CD8-positive, alpha-beta memory T cell (primary cell): ENCODE measurements at regions not wholly inside any gene's neighbourhood (a gene's known extent, or its start where the extent isn't known, plus 50 kb on each side); places are given as distances from the start of the nearest gene placed in this dataset.

Experiments
- CTCF ChIA-PET: fragments of 350-600 bp; sonication (Branson Sonifier 250); formaldehyde crosslinking; loops from one replicate; lab custom pipeline; 2021; ENCODE audit warnings: antibody characterized with exemption; lab: Charles Lee
- POLR2A ChIA-PET: fragments of 350-600 bp; sonication (Branson Sonifier 250); formaldehyde crosslinking; loops from one replicate; lab custom pipeline; 2021; ENCODE audit warnings: antibody characterized with exemption; lab: Charles Lee
- DNase-seq, 5 donors: peaks; one replicate each; pipeline versions ENCODE4 v3.0.0 to v3.0.0-alpha.2; 2020 to 2022; ENCODE audit warnings: mixed read lengths in 1 of 5
- H3K27ac ChIP-seq: one replicate; pipeline ENCODE4 v1.7.0; 2013; ENCODE audit warnings: low read depth, mild to moderate bottlenecking, low read length, moderate library complexity
- H3K27me3 ChIP-seq: 2 replicates; pipeline ENCODE4 v1.7.0; 2013; ENCODE audit warnings: low read length, mild to moderate bottlenecking; ENCODE audit not compliant: insufficient read depth, poor library complexity, severe bottlenecking
- H3K36me3 ChIP-seq: 2 replicates; pipeline ENCODE4 v1.7.0; 2013; ENCODE audit warnings: mild to moderate bottlenecking, low read length, moderate library complexity; ENCODE audit not compliant: insufficient read depth
- H3K4me1 ChIP-seq: 2 replicates; pipeline ENCODE4 v1.7.0; 2013; ENCODE audit warnings: mild to moderate bottlenecking, low read length, moderate library complexity; ENCODE audit not compliant: insufficient read depth
- H3K4me3 ChIP-seq: 2 replicates; pipeline ENCODE4 v1.7.0; 2013; ENCODE audit warnings: mild to moderate bottlenecking, low read length
- H3K9me3 ChIP-seq: 2 replicates; pipeline ENCODE4 v1.7.0; 2013; ENCODE audit warnings: mild to moderate bottlenecking, low read length
- H3K27ac Mint-ChIP-seq, 8 donors: one replicate each; pipeline ENCODE4 v1.8.0; 2020 to 2021; ENCODE audit warnings: mixed read lengths in 8 of 8, mild to moderate bottlenecking in 6 of 8, inconsistent platforms in 3 of 8, moderate library complexity in 3 of 8
- H3K27me3 Mint-ChIP-seq, 2 donors: one replicate each; pipeline ENCODE4 v1.8.0; 2020 to 2021; ENCODE audit warnings: mixed read lengths in 2 of 2, mild to moderate bottlenecking in 1 of 2, moderate library complexity in 1 of 2
- H3K36me3 Mint-ChIP-seq, 3 donors: one replicate each; pipeline ENCODE4 v1.8.0; 2020 to 2021; ENCODE audit warnings: mixed read lengths in 3 of 3, inconsistent platforms in 1 of 3, mild to moderate bottlenecking in 1 of 3
- H3K4me1 Mint-ChIP-seq, 3 donors: one replicate each; pipeline ENCODE4 v1.8.0; 2020 to 2021; ENCODE audit warnings: mixed read lengths in 3 of 3, inconsistent platforms in 1 of 3, mild to moderate bottlenecking in 1 of 3
- H3K4me3 Mint-ChIP-seq, 7 donors: one replicate each; pipeline ENCODE4 v1.8.0; 2020 to 2021; ENCODE audit warnings: mixed read lengths in 7 of 7, mild to moderate bottlenecking in 6 of 7, moderate library complexity in 4 of 7, inconsistent platforms in 2 of 7
- H3K9me3 Mint-ChIP-seq, 5 donors: one replicate each; pipeline ENCODE4 v1.8.0; 2020 to 2022; ENCODE audit warnings: mixed read lengths in 5 of 5, mild to moderate bottlenecking in 3 of 5, moderate library complexity in 2 of 5, inconsistent platforms in 1 of 5

GRCh38 chr15:62927836-62928235, 114.7 kb upstream of the TPM1 start:
- Mint-ChIP-seq H3K4me1 (no peaks in the 10 kb centered on the region), H3K36me3 (no peaks in the 10 kb centered on the region), H3K27ac (no peak overlapping the region), H3K4me3 (no peak overlapping the region), H3K9me3 (peaks cover 0 to 1% (median 0%) of the 10 kb centered on the region in 5 donors), H3K27me3 (peaks cover 12 to 29% of the 10 kb centered on the region in 2 donors)
- no peak overlapping the region for H3K27ac ChIP-seq
- no peaks in the 10 kb centered on the region for H3K36me3 ChIP-seq
- H3K4me1 ChIP-seq = no peaks in the 10 kb centered on the region
- peaks cover 3% of the 10 kb centered on the region for H3K27me3 ChIP-seq
- no peak overlapping the region for H3K4me3 ChIP-seq
- no peaks in the 10 kb centered on the region for H3K9me3 ChIP-seq
- ChIA-PET POLR2A (no interaction called here), CTCF (no interaction called here)
- DNase-seq = no peak

GRCh38 chr15:62928242-62928999, 114.1 kb upstream of the TPM1 start:
- CTCF ChIA-PET = no interaction called here
- H3K9me3 Mint-ChIP-seq = peaks cover 0 to 1% (median 0%) of the 10 kb centered on the region in 5 donors
- no peaks in the 10 kb centered on the region for H3K4me1 ChIP-seq
- no peak overlapping the region for H3K4me3 Mint-ChIP-seq
- DNase-seq = no peak
- H3K4me1 Mint-ChIP-seq = no peaks in the 10 kb centered on the region
- no peaks in the 10 kb centered on the region for H3K36me3 ChIP-seq
- H3K36me3 Mint-ChIP-seq = no peaks in the 10 kb centered on the region
- H3K27me3 ChIP-seq = peaks cover under 1% of the 10 kb centered on the region
- no peak overlapping the region for H3K27ac ChIP-seq
- peaks cover 14 to 29% of the 10 kb centered on the region in 2 donors for H3K27me3 Mint-ChIP-seq
- no peak overlapping the region for H3K4me3 ChIP-seq
- POLR2A ChIA-PET = no interaction called here
- H3K27ac Mint-ChIP-seq = no peak overlapping the region
- no peaks in the 10 kb centered on the region for H3K9me3 ChIP-seq

- Mint-ChIP-seq H3K27me3 (peaks cover 13 to 27% of the 10 kb centered on the region in 2 donors), H3K4me1 (no peaks in the 10 kb centered on the region), H3K36me3 (no peaks in the 10 kb centered on the region), H3K27ac (no peak overlapping the region), H3K4me3 (no peak overlapping the region), H3K9me3 (peaks cover 0 to 1% (median 0%) of the 10 kb centered on the region in 5 donors)
- Histone ChIP-seq H3K4me1 (no peaks in the 10 kb centered on the region), H3K9me3 (no peaks in the 10 kb centered on the region), H3K27ac (no peak overlapping the region), H3K27me3 (no peaks in the 10 kb centered on the region), H3K4me3 (no peak overlapping the region), H3K36me3 (no peaks in the 10 kb centered on the region)
- DNase-seq = no peak
- ChIA-PET POLR2A (no interaction called here), CTCF (no interaction called here)
Observed at GRCh38 chr15:62929000-62929357, 113.6 kb upstream of the TPM1 start.

GRCh38 chr15:62931650-62932049, 110.9 kb upstream of the TPM1 start:
- H3K4me3 Mint-ChIP-seq = no peak overlapping the region
- Histone ChIP-seq H3K4me3 (no peak overlapping the region), H3K27ac (no peak overlapping the region), H3K27me3 (peaks cover 9% of the 10 kb centered on the region), H3K4me1 (no peaks in the 10 kb centered on the region), H3K36me3 (no peaks in the 10 kb centered on the region), H3K9me3 (no peaks in the 10 kb centered on the region)
- POLR2A ChIA-PET = no interaction called here
- H3K9me3 Mint-ChIP-seq = peaks cover 0 to under 1% (median 0%) of the 10 kb centered on the region in 5 donors
- CTCF ChIA-PET = no interaction called here
- no peak overlapping the region for H3K27ac Mint-ChIP-seq
- no peaks in the 10 kb centered on the region for H3K36me3 Mint-ChIP-seq
- peaks cover 17 to 47% of the 10 kb centered on the region in 2 donors for H3K27me3 Mint-ChIP-seq
- DNase-seq = no peak
- no peaks in the 10 kb centered on the region for H3K4me1 Mint-ChIP-seq

GRCh38 chr15:62932436-62932835, 110.1 kb upstream of the TPM1 start:
- Histone ChIP-seq H3K36me3 (no peaks in the 10 kb centered on the region), H3K4me1 (no peaks in the 10 kb centered on the region), H3K4me3 (no peak overlapping the region), H3K9me3 (no peaks in the 10 kb centered on the region), H3K27me3 (peaks cover 9% of the 10 kb centered on the region), H3K27ac (no peak overlapping the region)
- CTCF ChIA-PET = no interaction called here
- no peak overlapping the region for H3K4me3 Mint-ChIP-seq
- no peaks in the 10 kb centered on the region for H3K36me3 Mint-ChIP-seq
- POLR2A ChIA-PET = no interaction called here
- DNase-seq = no peak
- no peaks in the 10 kb centered on the region for H3K9me3 Mint-ChIP-seq
- H3K27me3 Mint-ChIP-seq = peaks cover 21 to 52% of the 10 kb centered on the region in 2 donors
- H3K4me1 Mint-ChIP-seq = no peaks in the 10 kb centered on the region
- peak overlapping the region in 1 of 8 donors; percentile 56 for H3K27ac Mint-ChIP-seq

GRCh38 chr15:62933386-62933785, 109.2 kb upstream of the TPM1 start:
- Mint-ChIP-seq H3K4me1 (no peaks in the 10 kb centered on the region), H3K4me3 (no peak overlapping the region), H3K27me3 (peaks cover 24 to 57% of the 10 kb centered on the region in 2 donors), H3K27ac (no peak overlapping the region), H3K9me3 (no peaks in the 10 kb centered on the region), H3K36me3 (no peaks in the 10 kb centered on the region)
- H3K4me3 ChIP-seq = no peak overlapping the region
- POLR2A ChIA-PET = no interaction called here
- no peaks in the 10 kb centered on the region for H3K9me3 ChIP-seq
- peaks cover 9% of the 10 kb centered on the region for H3K27me3 ChIP-seq
- CTCF ChIA-PET = no interaction called here
- H3K27ac ChIP-seq = no peak overlapping the region
- H3K36me3 ChIP-seq = no peaks in the 10 kb centered on the region
- no peak for DNase-seq
- H3K4me1 ChIP-seq = no peaks in the 10 kb centered on the region

- H3K27ac ChIP-seq = no peak overlapping the region
- CTCF ChIA-PET = no interaction called here
- no peaks in the 10 kb centered on the region for H3K9me3 ChIP-seq
- no peak for DNase-seq
- Mint-ChIP-seq H3K27me3 (peaks cover 26 to 65% of the 10 kb centered on the region in 2 donors), H3K9me3 (no peaks in the 10 kb centered on the region), H3K4me1 (no peaks in the 10 kb centered on the region), H3K36me3 (no peaks in the 10 kb centered on the region), H3K27ac (no peak overlapping the region), H3K4me3 (no peak overlapping the region)
- POLR2A ChIA-PET = no interaction called here
- peaks cover 9% of the 10 kb centered on the region for H3K27me3 ChIP-seq
- H3K4me1 ChIP-seq = no peaks in the 10 kb centered on the region
- no peak overlapping the region for H3K4me3 ChIP-seq
- H3K36me3 ChIP-seq = no peaks in the 10 kb centered on the region
Observed at GRCh38 chr15:62934236-62934971, 108.1 kb upstream of the TPM1 start.

- Histone ChIP-seq H3K4me1 (no peaks in the 10 kb centered on the region), H3K4me3 (no peak overlapping the region), H3K9me3 (no peaks in the 10 kb centered on the region), H3K36me3 (no peaks in the 10 kb centered on the region), H3K27ac (no peak overlapping the region), H3K27me3 (peaks cover 9% of the 10 kb centered on the region)
- ChIA-PET POLR2A (no interaction called here), CTCF (no interaction called here)
- no peaks in the 10 kb centered on the region for H3K36me3 Mint-ChIP-seq
- no peaks in the 10 kb centered on the region for H3K9me3 Mint-ChIP-seq
- H3K27me3 Mint-ChIP-seq = peaks cover 33 to 69% of the 10 kb centered on the region in 2 donors
- H3K4me3 Mint-ChIP-seq = no peak overlapping the region
- no peaks in the 10 kb centered on the region for H3K4me1 Mint-ChIP-seq
- H3K27ac Mint-ChIP-seq = peak overlapping the region in 1 of 8 donors; percentile 70
- no peak for DNase-seq
Observed at GRCh38 chr15:62935300-62936081, 107.1 kb upstream of the TPM1 start.
